ENCODE measurements at regions not wholly inside any gene's neighbourhood (a gene's known extent, or its start where the extent isn't known, plus 50 kb on each side); places are given as distances from the start of the nearest gene placed in this dataset.
"Not testable (repeated sequence)": the region's sequence is repeated elsewhere in the genome, so short reads cannot be mapped to it uniquely, and the experiment has no call there.

- in situ Hi-C loops (cut with MboI; ENCODE audit: low pct_unique_long_range_greater_than_20kb, low sequenced_read_pairs, unreplicated experiment), result no loop called here
- DNase-seq (ENCODE audit: low spot score), result no peak
- TF ChIP-seq CTCF (IDR thresholded peaks at IDR 0.05; ENCODE audit: extremely low read depth, insufficient read depth, missing control alignments), result no peak
These were observed 319.5 kb downstream of the DOK5 start for GRCh38 chr20:54794874-54795273.

GRCh38 chr20:54794110-54794509 lies 318.7 kb downstream of the DOK5 start:
- no peak for TF ChIP-seq CTCF (IDR thresholded peaks at IDR 0.05; ENCODE audit: extremely low read depth, insufficient read depth, missing control alignments)
- in situ Hi-C loops (cut with MboI; ENCODE audit: low pct_unique_long_range_greater_than_20kb, low sequenced_read_pairs, unreplicated experiment), result no loop called here
- no peak for DNase-seq (ENCODE audit: low spot score)

GRCh38 chr20:54793291-54793992 lies 318.0 kb downstream of the DOK5 start:
- no peak for DNase-seq (ENCODE audit: low spot score)
- no peak for TF ChIP-seq CTCF (IDR thresholded peaks at IDR 0.05; ENCODE audit: extremely low read depth, insufficient read depth, missing control alignments)
- in situ Hi-C loops (cut with MboI; ENCODE audit: low pct_unique_long_range_greater_than_20kb, low sequenced_read_pairs, unreplicated experiment), result no loop called here

- in situ Hi-C loops (cut with MboI; ENCODE audit: low pct_unique_long_range_greater_than_20kb, low sequenced_read_pairs, unreplicated experiment), result no loop called here
- no peak for TF ChIP-seq CTCF (IDR thresholded peaks at IDR 0.05; ENCODE audit: extremely low read depth, insufficient read depth, missing control alignments)
- DNase-seq (ENCODE audit: low spot score), result no peak
These were observed 317.3 kb downstream of the DOK5 start for GRCh38 chr20:54792688-54793087.

- not testable (repeated sequence) for DNase-seq (ENCODE audit: low spot score)
These were observed 312.9 kb downstream of the DOK5 start for GRCh38 chr20:54788260-54788659.

GRCh38 chr20:54782758-54783157 lies 307.4 kb downstream of the DOK5 start:
- DNase-seq (ENCODE audit: low spot score); in situ Hi-C loops (cut with MboI; ENCODE audit: low pct_unique_long_range_greater_than_20kb, low sequenced_read_pairs, unreplicated experiment): not testable (repeated sequence)

More at GRCh38 chr20:54788260-54788659, 312.9 kb downstream of the DOK5 start:
- in situ Hi-C loops (cut with MboI; ENCODE audit: low pct_unique_long_range_greater_than_20kb, low sequenced_read_pairs, unreplicated experiment), result not testable (repeated sequence)

GRCh38 chr20:54774426-54774825 lies 299.0 kb downstream of the DOK5 start:
- no peak for TF ChIP-seq CTCF (IDR thresholded peaks at IDR 0.05; ENCODE audit: extremely low read depth, insufficient read depth, missing control alignments)
- no peak for DNase-seq (ENCODE audit: low spot score)
- in situ Hi-C loops (cut with MboI; ENCODE audit: low pct_unique_long_range_greater_than_20kb, low sequenced_read_pairs, unreplicated experiment), result no loop called here

- no peak for DNase-seq (ENCODE audit: low spot score)
- in situ Hi-C loops (cut with MboI; ENCODE audit: low pct_unique_long_range_greater_than_20kb, low sequenced_read_pairs, unreplicated experiment), result no loop called here
- TF ChIP-seq CTCF (IDR thresholded peaks at IDR 0.05; ENCODE audit: extremely low read depth, insufficient read depth, missing control alignments), result no peak
These were observed 298.2 kb downstream of the DOK5 start for GRCh38 chr20:54773643-54774000.

Measured in GM13977 (cell line).